ENCODE measurements at regions not wholly inside any gene's neighbourhood (a gene's known extent, or its start where the extent isn't known, plus 50 kb on each side); places are given as distances from the start of the nearest gene placed in this dataset.

DNA sequence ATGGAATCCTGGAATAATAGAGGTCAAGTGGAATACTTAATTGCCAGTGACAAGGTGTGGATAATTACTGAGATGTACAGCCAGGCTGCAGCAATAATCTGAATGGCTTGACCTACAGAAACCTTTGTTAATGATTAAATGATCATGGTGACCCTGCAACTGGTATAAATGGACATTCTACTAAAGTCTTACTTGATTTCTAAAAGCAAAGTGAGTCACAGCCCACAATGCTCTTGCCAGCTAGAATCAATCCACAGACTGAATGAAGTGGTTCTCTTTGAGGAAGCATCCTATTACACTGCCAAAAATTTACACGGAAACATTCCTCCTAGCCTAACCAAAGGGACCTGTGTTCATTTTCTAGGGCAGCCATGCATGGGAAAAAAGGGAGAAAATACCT, 518.5 kb downstream of the SOX5 start:
- no peak for DNase-seq (ENCODE audit: low spot score)
- TF ChIP-seq, protein P1, sequence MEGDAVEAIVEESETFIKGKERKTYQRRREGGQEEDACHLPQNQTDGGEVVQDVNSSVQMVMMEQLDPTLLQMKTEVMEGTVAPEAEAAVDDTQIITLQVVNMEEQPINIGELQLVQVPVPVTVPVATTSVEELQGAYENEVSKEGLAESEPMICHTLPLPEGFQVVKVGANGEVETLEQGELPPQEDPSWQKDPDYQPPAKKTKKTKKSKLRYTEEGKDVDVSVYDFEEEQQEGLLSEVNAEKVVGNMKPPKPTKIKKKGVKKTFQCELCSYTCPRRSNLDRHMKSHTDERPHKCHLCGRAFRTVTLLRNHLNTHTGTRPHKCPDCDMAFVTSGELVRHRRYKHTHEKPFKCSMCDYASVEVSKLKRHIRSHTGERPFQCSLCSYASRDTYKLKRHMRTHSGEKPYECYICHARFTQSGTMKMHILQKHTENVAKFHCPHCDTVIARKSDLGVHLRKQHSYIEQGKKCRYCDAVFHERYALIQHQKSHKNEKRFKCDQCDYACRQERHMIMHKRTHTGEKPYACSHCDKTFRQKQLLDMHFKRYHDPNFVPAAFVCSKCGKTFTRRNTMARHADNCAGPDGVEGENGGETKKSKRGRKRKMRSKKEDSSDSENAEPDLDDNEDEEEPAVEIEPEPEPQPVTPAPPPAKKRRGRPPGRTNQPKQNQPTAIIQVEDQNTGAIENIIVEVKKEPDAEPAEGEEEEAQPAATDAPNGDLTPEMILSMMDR (IDR thresholded peaks at IDR 0.05), result no peak
- no peak overlapping the region for H3K27ac ChIP-seq
- H3K36me3 ChIP-seq, result no peaks in the 10 kb centered on the region
- no peaks in the 10 kb centered on the region for H3K4me1 ChIP-seq
- no peaks in the 10 kb centered on the region for H3K9me3 ChIP-seq
- H3K27me3 ChIP-seq, result no peaks in the 10 kb centered on the region
- no peak overlapping the region for H3K4me3 ChIP-seq

DNA sequence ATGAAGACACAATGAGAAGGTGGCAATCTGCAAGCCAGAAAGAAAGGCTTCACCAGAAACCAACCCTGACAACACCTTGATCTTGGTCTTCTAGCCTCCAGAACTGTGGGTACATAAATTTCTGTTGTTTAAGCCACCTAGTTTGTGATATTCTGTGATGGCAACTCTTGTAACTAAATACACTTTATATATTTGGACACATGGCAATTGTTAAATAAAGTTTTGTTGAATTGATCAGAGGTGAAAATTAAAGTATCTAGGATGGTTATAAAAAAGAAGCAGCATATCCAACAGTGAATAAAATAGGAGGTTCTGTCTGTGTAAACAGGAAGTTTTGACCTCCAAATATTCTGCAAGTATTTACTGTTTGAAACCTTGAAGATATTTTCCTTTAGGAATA, 516.3 kb downstream of the SOX5 start:
- H3K4me3 ChIP-seq, result no peak overlapping the region
- H3K27ac ChIP-seq, result no peak overlapping the region
- no peak for DNase-seq (ENCODE audit: low spot score)
- no peaks in the 10 kb centered on the region for H3K27me3 ChIP-seq
- TF ChIP-seq, protein P1 (IDR thresholded peaks at IDR 0.05), result no peak
- no peaks in the 10 kb centered on the region for H3K36me3 ChIP-seq
- no peaks in the 10 kb centered on the region for H3K4me1 ChIP-seq
- H3K9me3 ChIP-seq, result no peaks in the 10 kb centered on the region

DNA sequence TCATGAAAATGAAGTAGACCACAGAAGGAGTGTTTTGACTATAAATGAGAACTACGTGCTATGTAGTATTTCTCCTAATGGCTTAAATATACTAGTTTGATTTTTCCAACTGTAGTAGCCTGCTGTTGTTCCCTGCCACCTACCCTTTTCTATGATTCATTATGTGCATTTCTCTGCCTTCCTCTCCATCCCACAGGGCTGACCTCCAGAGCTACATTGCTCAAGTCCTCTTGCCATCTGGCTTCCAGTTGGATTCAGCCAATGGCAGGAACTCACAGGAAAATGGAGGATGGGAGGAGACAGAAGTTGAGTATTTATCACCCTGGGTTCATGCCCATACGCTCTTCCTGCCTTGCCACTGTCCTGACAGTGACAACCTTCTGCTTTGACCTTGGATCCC, 515.3 kb downstream of the SOX5 start:
- Histone ChIP-seq H3K4me3 (no peak overlapping the region), H3K4me1 (no peaks in the 10 kb centered on the region), H3K36me3 (no peaks in the 10 kb centered on the region), H3K27me3 (no peaks in the 10 kb centered on the region), H3K9me3 (no peaks in the 10 kb centered on the region), H3K27ac (no peak overlapping the region)
- TF ChIP-seq, protein P1 (IDR thresholded peaks at IDR 0.05), result no peak
- no peak for DNase-seq (ENCODE audit: low spot score)

DNA sequence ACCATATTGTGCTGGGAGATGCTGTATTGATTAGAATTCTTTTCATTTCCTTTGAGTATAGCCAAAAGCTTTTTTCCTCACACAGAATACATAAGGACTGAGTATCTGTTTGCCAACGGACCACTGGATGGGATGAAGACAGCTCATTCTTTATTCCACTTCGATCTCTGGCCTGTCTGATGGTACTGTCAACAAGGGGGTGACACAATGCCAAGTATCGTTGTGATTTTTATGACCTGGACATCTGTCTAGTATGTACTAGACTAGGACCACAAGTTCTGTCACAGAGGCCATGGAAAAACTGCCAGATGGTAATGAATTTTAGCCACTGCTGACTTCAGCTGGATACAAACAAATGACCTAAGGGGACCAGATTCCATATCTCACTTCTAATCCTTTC, 502.7 kb downstream of the SOX5 start:
- Histone ChIP-seq H3K4me1 (no peaks in the 10 kb centered on the region), H3K27me3 (no peaks in the 10 kb centered on the region), H3K4me3 (no peak overlapping the region), H3K27ac (no peak overlapping the region), H3K9me3 (no peaks in the 10 kb centered on the region), H3K36me3 (no peaks in the 10 kb centered on the region)
- TF ChIP-seq, protein P1 (IDR thresholded peaks at IDR 0.05), result no peak
- no peak for DNase-seq (ENCODE audit: low spot score)

DNA sequence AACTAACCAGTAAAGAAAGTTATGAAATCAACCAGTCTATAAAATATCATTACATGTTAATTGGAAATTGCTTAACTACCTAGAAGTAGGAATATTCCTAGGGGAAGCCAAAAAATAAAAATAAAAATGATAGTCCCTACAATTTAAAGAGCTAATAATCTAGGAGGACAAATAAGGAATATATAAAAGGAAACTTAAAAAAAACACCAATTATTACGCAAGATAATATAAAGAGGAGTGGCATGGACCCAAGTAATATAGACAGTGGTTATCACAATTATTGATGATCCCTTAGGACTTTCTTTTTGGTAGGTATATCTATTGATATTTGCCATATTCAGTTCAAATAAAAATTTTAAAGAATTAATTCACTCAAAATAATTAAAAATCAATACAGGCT, 498.7 kb downstream of the SOX5 start:
- Histone ChIP-seq H3K4me1 (no peaks in the 10 kb centered on the region), H3K27ac (no peak overlapping the region), H3K9me3 (no peaks in the 10 kb centered on the region), H3K36me3 (no peaks in the 10 kb centered on the region), H3K4me3 (no peak overlapping the region), H3K27me3 (no peaks in the 10 kb centered on the region)
- no peak for DNase-seq (ENCODE audit: low spot score)
- TF ChIP-seq, protein P1 (IDR thresholded peaks at IDR 0.05), result no peak

DNA sequence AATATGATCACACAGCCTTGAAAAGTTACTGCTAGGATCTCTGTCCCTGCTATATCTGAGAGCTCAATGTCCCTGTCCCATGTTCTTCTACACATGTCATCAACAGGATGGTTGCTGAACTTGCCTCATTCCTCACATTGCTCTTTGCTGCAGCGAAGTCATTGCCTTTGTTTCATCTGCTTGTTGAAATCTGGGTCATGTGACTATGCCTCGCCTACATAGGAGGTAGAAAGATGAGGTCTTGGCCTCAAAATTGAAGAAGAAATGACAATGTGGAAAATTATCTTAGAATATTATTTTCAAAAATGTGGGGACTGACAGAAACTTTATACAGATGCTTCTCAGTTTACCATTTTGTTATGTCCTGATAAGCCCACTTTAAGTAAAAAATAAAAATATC, 494.2 kb downstream of the SOX5 start:
- Histone ChIP-seq H3K27me3 (no peaks in the 10 kb centered on the region), H3K27ac (no peak overlapping the region), H3K4me3 (no peak overlapping the region), H3K36me3 (no peaks in the 10 kb centered on the region), H3K4me1 (no peaks in the 10 kb centered on the region), H3K9me3 (no peaks in the 10 kb centered on the region)
- no peak for DNase-seq (ENCODE audit: low spot score)
- TF ChIP-seq, protein P1 (IDR thresholded peaks at IDR 0.05), result no peak

Data from right atrium auricular region (tissue), 2 donors.